PC-9 (cell line): ENCODE measurements at regions not wholly inside any gene's neighbourhood (a gene's known extent, or its start where the extent isn't known, plus 50 kb on each side); places are given as distances from the start of the nearest gene placed in this dataset.

Source experiments
- BruUV-seq: library from RNA; stranded (reverse); fragments of 400-500 nt; replicated peaks from 2 replicates; lab custom pipeline; 2021; lab: Mats Ljungman, UMichigan
- CTCF ChIA-PET: fragments of 300-600 bp; sonication (Branson Sonifier 250); formaldehyde crosslinking; loops from one replicate; lab custom pipeline; 2022; ENCODE audit warnings: antibody characterized with exemption; lab: Charles Lee
- POLR2A ChIA-PET: fragments of 300-600 bp; sonication (Branson Sonifier 250); formaldehyde crosslinking; loops from one replicate; lab custom pipeline; 2022; ENCODE audit warnings: antibody characterized with exemption; ENCODE audit not compliant: unreplicated experiment; lab: Charles Lee
- DNase-seq, 2 experiments: peaks; one replicate each; pipeline versions ENCODE4 v3.0.0 to v3.0.0-alpha.2; 2015 to 2022; ENCODE audit warnings: mixed read lengths in 1 of 2
- H2AFZ ChIP-seq: fragments of 200-600 bp; sonication (generic); 2 replicates; pipeline ENCODE4 v1.8.1; 2017; ENCODE audit warnings: antibody characterized with exemption
- H3F3A ChIP-seq: fragments of 200-600 bp; sonication (generic); 2 replicates; pipeline ENCODE4 v1.8.1; 2017; ENCODE audit warnings: antibody characterized with exemption, mild to moderate bottlenecking, low read depth; ENCODE audit not compliant: insufficient read depth
- H3K27ac ChIP-seq: fragments of 200-600 bp; sonication (generic); 2 replicates; pipeline ENCODE4 v1.6.1; 2016; ENCODE audit warnings: mixed run types
- H3K27me3 ChIP-seq: fragments of 200-600 bp; sonication (generic); 2 replicates; pipeline ENCODE4 v1.6.1; 2016; ENCODE audit warnings: low read depth, mixed run types; ENCODE audit not compliant: insufficient read depth
- H3K36me3 ChIP-seq: fragments of 200-600 bp; sonication (generic); 2 replicates; pipeline ENCODE4 v1.6.1; 2016; ENCODE audit warnings: low read depth, mixed run types
- H3K4me1 ChIP-seq: fragments of 200-600 bp; sonication (generic); replicated peaks from 2 replicates; pipeline ENCODE4 v1.6.1; 2016; ENCODE audit warnings: mixed run types; ENCODE audit not compliant: insufficient read depth
- H3K4me2 ChIP-seq: fragments of 200-600 bp; sonication (generic); 2 replicates; pipeline ENCODE4 v1.6.1; 2017; ENCODE audit warnings: mixed run types
- H3K4me3 ChIP-seq: fragments of 200-600 bp; sonication (generic); 2 replicates; pipeline ENCODE4 v1.6.1; 2016; ENCODE audit warnings: mixed run types
- H3K79me2 ChIP-seq: fragments of 200-600 bp; sonication (generic); 2 replicates; pipeline ENCODE4 v1.6.1; 2017; ENCODE audit warnings: low read depth, mixed run types
- H3K9me2 ChIP-seq: fragments of 200-600 bp; sonication (generic); 2 replicates; pipeline ENCODE4 v1.8.1; 2017; ENCODE audit warnings: mild to moderate bottlenecking; ENCODE audit not compliant: insufficient read depth
- H3K9me3 ChIP-seq: fragments of 200-600 bp; sonication (generic); 2 replicates; pipeline ENCODE4 v1.8.1; 2016; ENCODE audit warnings: low read depth; ENCODE audit not compliant: insufficient read depth
- H4K20me1 ChIP-seq: fragments of 200-600 bp; sonication (generic); 2 replicates; pipeline ENCODE4 v1.8.1; 2017; ENCODE audit not compliant: insufficient read depth
- CTCF ChIP-seq: fragments of 200-600 bp; sonication (generic); conservative IDR thresholded peaks from 2 replicates; pipeline ENCODE4 v1.6.1; 2017; ENCODE audit warnings: mixed run types, antibody characterized with exemption, mild to moderate bottlenecking, moderate library complexity
- EZH2 ChIP-seq: fragments of 200-600 bp; sonication (generic); IDR thresholded peaks from 2 replicates; pipeline ENCODE4 v1.8.0; 2017; ENCODE audit warnings: antibody characterized with exemption, low read depth
- intact Hi-C: fragments of 100-400 bp; cut with micrococcal nuclease; formaldehyde crosslinking; loops from one replicate; pipeline ENCODE4 v1.10.0; 2022; ENCODE audit not compliant: unreplicated experiment

GRCh38 chr1:229993060-229993459, 74.0 kb upstream of the GALNT2 start:
- no peak for DNase-seq
- peaks cover 10% of the 10 kb centered on the region; the same call in 1 of the 2 replicates for H3K27me3 ChIP-seq
- no peak overlapping the region for H2AFZ ChIP-seq
- H3K4me3 ChIP-seq: no peak overlapping the region
- no peak overlapping the region for H3K4me2 ChIP-seq
- no TSS peak for BruUV-seq
- H3K36me3 ChIP-seq: no peaks in the 10 kb centered on the region
- no peaks in the 10 kb centered on the region for H3F3A ChIP-seq
- no peaks in the 10 kb centered on the region for H3K4me1 ChIP-seq
- H3K79me2 ChIP-seq: no peaks in the 10 kb centered on the region
- no peaks in the 10 kb centered on the region for H3K9me2 ChIP-seq
- H3K9me3 ChIP-seq: no peaks in the 10 kb centered on the region
- intact Hi-C loops: no loop called here
- TF ChIP-seq EZH2: no peak
- TF ChIP-seq CTCF: no peak
- no peaks in the 10 kb centered on the region for H4K20me1 ChIP-seq
- ChIA-PET CTCF (no interaction called here), POLR2A (no interaction called here)
- no peak overlapping the region for H3K27ac ChIP-seq

- Histone ChIP-seq H3K79me2 (no peaks in the 10 kb centered on the region), H3K36me3 (no peaks in the 10 kb centered on the region), H3K9me2 (no peaks in the 10 kb centered on the region), H3K4me1 (no peaks in the 10 kb centered on the region), H3K4me2 (no peak overlapping the region), H3K27me3 (peaks cover 9% of the 10 kb centered on the region; the same call in 1 of the 2 replicates), H3F3A (no peaks in the 10 kb centered on the region), H2AFZ (no peak overlapping the region), H3K4me3 (no peak overlapping the region), H4K20me1 (no peaks in the 10 kb centered on the region), H3K27ac (no peak overlapping the region), H3K9me3 (no peaks in the 10 kb centered on the region)
- TF ChIP-seq CTCF: no peak
- no peak for TF ChIP-seq EZH2
- intact Hi-C loops: no loop called here
- POLR2A ChIA-PET: no interaction called here
- DNase-seq: no peak
- CTCF ChIA-PET: no interaction called here
- no TSS peak for BruUV-seq
Observed at GRCh38 chr1:229993894-229994293, 73.1 kb upstream of the GALNT2 start.

GRCh38 chr1:229999004-229999670, 67.9 kb upstream of the GALNT2 start:
- TF ChIP-seq EZH2 (no peak), CTCF (no peak)
- no peaks in the 10 kb centered on the region for H3K4me1 ChIP-seq
- no peaks in the 10 kb centered on the region for H3K36me3 ChIP-seq
- no peak overlapping the region for H3K4me2 ChIP-seq
- no peaks in the 10 kb centered on the region for H3K9me3 ChIP-seq
- H2AFZ ChIP-seq: no peak overlapping the region
- peaks cover 23% of the 10 kb centered on the region for H3K27me3 ChIP-seq
- DNase-seq: no peak
- H3K79me2 ChIP-seq: no peaks in the 10 kb centered on the region
- H4K20me1 ChIP-seq: no peaks in the 10 kb centered on the region
- no peaks in the 10 kb centered on the region for H3K9me2 ChIP-seq
- no peak overlapping the region for H3K4me3 ChIP-seq
- ChIA-PET CTCF (no interaction called here), POLR2A (interaction anchor here (0.7 kb wide), 1 partner anchor 71 kb away, joined by 6 read pairs; no protein-coding TSS in a partner anchor)
- no peak overlapping the region for H3K27ac ChIP-seq
- H3F3A ChIP-seq: no peaks in the 10 kb centered on the region
- intact Hi-C loops: no loop called here
- BruUV-seq: no TSS peak
